Heart right ventricle (tissue), 16 donors: ENCODE measurements at regions not wholly inside any gene's neighbourhood (a gene's known extent, or its start where the extent isn't known, plus 50 kb on each side); places are given as distances from the start of the nearest gene placed in this dataset.

Source experiments
- ATAC-seq, 8 donors: fragments of 200-7000 bp; cut with Tn5 transposase; one replicate each; pipeline ENCODE4 v1.9.1; 2020; ENCODE audit warnings: mild to moderate bottlenecking in 8 of 8, moderate library complexity in 8 of 8, moderate number of reproducible peaks in 1 of 8
- DNase-seq, 2 donors: peaks; one replicate each; pipeline ENCODE4 v3.0.0-alpha.2; 2020
- H3K27ac ChIP-seq, 10 donors: fragments of 200-600 bp; sonication (generic) in 2 of 10; one replicate each; pipeline versions ENCODE4 v1.5.0 to v1.8.0; 2020 to 2022; ENCODE audit warnings: mild to moderate bottlenecking in 3 of 10
- H3K27me3 ChIP-seq, 7 donors: fragments of 200-600 bp; one replicate each; pipeline ENCODE4 v1.8.0; 2021 to 2022; ENCODE audit warnings: mild to moderate bottlenecking in 2 of 7
- H3K36me3 ChIP-seq, 9 donors: fragments of 200-600 bp; sonication (generic) in 1 of 9; one replicate each; pipeline versions ENCODE4 v1.5.0 to v1.8.0; 2020 to 2022; ENCODE audit warnings: mild to moderate bottlenecking in 2 of 9
- H3K4me1 ChIP-seq, 9 donors: fragments of 200-600 bp; sonication (generic) in 1 of 9; one replicate each; pipeline versions ENCODE4 v1.5.0 to v1.8.0; 2020 to 2022; ENCODE audit warnings: mild to moderate bottlenecking in 4 of 9
- H3K4me3 ChIP-seq, 10 donors: fragments of 200-600 bp; sonication (generic) in 2 of 10; one replicate each; pipeline versions ENCODE4 v1.5.0 to v1.8.0; 2020 to 2022; ENCODE audit warnings: mild to moderate bottlenecking in 7 of 10, moderate library complexity in 2 of 10
- H3K9me3 ChIP-seq, 11 donors: fragments of 200-600 bp in 10 of 11; sonication (generic) in 2 of 11; one replicate each; pipeline versions ENCODE4 v1.5.0 to v1.8.0; 2013 to 2022; ENCODE audit warnings: mild to moderate bottlenecking in 2 of 11, control low read depth in 1 of 11, moderate library complexity in 1 of 11
- WGBS, 2 donors: extraction: QIAGEN DNeasy Blood & Tissue Kit; methylation state at CpG; one replicate each; pipeline ENCODE4 v1.1.7; 2013; ENCODE audit warnings: inconsistent platforms in 1 of 2; 5-methylcytosine and 5-hydroxymethylcytosine counted together
- intact Hi-C, 10 donors: fragments of 100-400 bp; cut with DNase I; formaldehyde crosslinking; loops; one replicate each; pipeline versions ENCODE4 v1.11.1 to v1.14.2; 2022
- TF ChIP-seq, protein P1 (sequence below), 9 donors: fragments of 200-600 bp; sonication (generic) in 2 of 9; IDR thresholded peaks; one replicate each; pipeline versions ENCODE4 v1.5.0 to v1.8.0; 2021 to 2022; ENCODE audit warnings: antibody characterized with exemption in 9 of 9, mild to moderate bottlenecking in 5 of 9, moderate library complexity in 1 of 9
- donor health status: Arrhythmogenic right ventricular cardiomyopathy.
- donor health status: ischemic (EF 13 %, LVEDD 7.1; RV severe dilation, severe dysfunction).
- donor health status: healthy with polysubstance abuse.
- donor health status: DM: no; HTN: yes; CAD: no.
- donor health status: DM: no; HTN: no; CAD: no.
- donor health status: ischemic (EF 25% LVEDD 6.9; RV normal size, moderate dysfunction).
- donor health status: ischemic (EF 25% LVEDD 5.7; RV mildly dilated, moderate dysfunction).
- donor health status: healthy.
- donor health status: DM: yes; HTN: yes; CAD: no.
- donor health status: Ischemic cardiomyopathy.
- donor health status: ischemic (EF 35%, LVEDD 5.7; RV mildly dilated, moderate dysfunction).
- donor health status: nonischemic (EF 11% LVEDD 7.7; RV severe dilation, severe dysfunction).
- donor health status: DM: yes; HTN: yes; CAD: no.
- donor health status: PGD.
- donor health status: ischemic (EF 29% LVEDD 5.4; RV normal size, mild dysfunction).
- donor health status: nonischemic (EF 23%, LVEDD 6.1; RV moderate dilation, normal function).

DNA sequence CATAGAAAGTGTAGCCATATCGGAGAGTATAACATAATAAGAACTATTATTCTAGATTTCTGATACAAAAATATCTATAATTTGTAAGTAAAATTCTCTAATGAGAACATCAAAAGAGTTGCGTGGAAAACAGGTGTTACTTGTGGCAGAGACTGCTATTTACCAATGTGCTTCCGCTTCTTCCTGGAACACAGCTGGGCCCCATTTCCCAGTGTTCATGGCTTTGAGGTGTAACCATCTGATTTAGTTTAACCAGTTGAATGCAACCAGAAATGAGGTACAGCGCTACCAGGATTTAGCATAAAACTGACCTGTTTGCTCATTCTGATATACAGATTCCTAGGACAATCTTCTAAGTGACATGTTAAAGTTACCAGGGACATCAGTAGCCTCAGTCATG lies 1055.2 kb downstream of the IGSF11 start:
- TF ChIP-seq, protein P1, sequence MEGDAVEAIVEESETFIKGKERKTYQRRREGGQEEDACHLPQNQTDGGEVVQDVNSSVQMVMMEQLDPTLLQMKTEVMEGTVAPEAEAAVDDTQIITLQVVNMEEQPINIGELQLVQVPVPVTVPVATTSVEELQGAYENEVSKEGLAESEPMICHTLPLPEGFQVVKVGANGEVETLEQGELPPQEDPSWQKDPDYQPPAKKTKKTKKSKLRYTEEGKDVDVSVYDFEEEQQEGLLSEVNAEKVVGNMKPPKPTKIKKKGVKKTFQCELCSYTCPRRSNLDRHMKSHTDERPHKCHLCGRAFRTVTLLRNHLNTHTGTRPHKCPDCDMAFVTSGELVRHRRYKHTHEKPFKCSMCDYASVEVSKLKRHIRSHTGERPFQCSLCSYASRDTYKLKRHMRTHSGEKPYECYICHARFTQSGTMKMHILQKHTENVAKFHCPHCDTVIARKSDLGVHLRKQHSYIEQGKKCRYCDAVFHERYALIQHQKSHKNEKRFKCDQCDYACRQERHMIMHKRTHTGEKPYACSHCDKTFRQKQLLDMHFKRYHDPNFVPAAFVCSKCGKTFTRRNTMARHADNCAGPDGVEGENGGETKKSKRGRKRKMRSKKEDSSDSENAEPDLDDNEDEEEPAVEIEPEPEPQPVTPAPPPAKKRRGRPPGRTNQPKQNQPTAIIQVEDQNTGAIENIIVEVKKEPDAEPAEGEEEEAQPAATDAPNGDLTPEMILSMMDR (IDR thresholded peaks at IDR 0.05), result no peak
- no peaks in the 10 kb centered on the region for H3K36me3 ChIP-seq
- no peak overlapping the region for H3K4me3 ChIP-seq
- intact Hi-C loops, result no loop called here
- ATAC-seq, result no peak
- H3K27me3 ChIP-seq, result peaks cover 0 to 4% (median 0%) of the 10 kb centered on the region in 7 donors
- no peaks in the 10 kb centered on the region for H3K4me1 ChIP-seq
- no peak overlapping the region for H3K27ac ChIP-seq
- H3K9me3 ChIP-seq, result no peaks in the 10 kb centered on the region
- no peak for DNase-seq
- whole genome bisulfite sequencing, 2 donors, result 90 to 95% methylated on average over 4 of the region's 4 CpGs

DNA sequence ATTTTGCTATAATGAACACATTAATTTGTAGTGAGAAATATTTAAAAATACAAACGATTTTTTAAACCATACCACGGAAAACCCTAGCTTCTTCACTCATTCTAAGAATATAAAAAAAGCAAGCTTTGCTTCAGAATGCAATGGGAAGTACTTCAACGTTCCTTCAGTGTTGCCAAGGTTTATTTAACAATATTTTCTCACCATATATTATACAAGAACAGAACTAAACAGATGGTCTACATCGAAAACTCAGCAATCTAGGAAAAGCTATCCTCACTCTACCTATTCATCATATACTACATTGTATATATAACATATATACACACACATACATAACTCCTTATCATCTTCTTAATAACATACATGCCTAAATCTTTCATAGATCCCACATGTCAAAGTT lies 1047.4 kb downstream of the IGSF11 start:
- TF ChIP-seq, protein P1 (IDR thresholded peaks at IDR 0.05), result no peak

DNA sequence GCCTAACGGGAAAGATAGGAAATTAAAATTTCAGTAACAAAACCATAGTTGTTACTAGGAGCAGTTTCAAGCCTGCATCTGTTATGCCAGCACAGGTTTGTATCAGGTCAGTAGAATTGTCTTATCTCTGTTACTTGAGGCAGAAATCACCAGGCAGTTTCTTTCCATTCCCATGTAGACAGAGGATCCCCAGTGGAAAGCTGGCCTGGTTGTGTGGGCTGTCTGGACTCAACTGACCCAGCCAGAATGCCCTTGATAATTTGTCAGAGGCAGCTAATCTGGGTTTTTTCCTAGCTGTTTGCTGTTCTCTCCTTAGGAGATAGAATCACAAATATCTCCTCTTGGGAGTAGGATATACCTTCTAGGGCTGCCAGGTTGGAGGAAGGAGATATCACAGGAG lies 1044.7 kb downstream of the IGSF11 start:
- H3K4me3 ChIP-seq, result no peak overlapping the region
- no peak overlapping the region for H3K27ac ChIP-seq
- H3K27me3 ChIP-seq, result peaks cover 0 to 17% (median 6%) of the 10 kb centered on the region in 7 donors
- ATAC-seq (no peak), DNase-seq (no peak)
- no peaks in the 10 kb centered on the region for H3K36me3 ChIP-seq
- intact Hi-C loops, result loop anchor here in 1 of 10 donors (10.0 kb wide), 1 partner anchor 1215 kb away; no protein-coding TSS in a partner anchor
- TF ChIP-seq, protein P1 (IDR thresholded peaks at IDR 0.05), result no peak
- no peaks in the 10 kb centered on the region for H3K9me3 ChIP-seq
- WGBS, 2 donors, result 83 to 90% methylated on average over 1 of the region's 1 CpG
- H3K4me1 ChIP-seq, result no peaks in the 10 kb centered on the region

More for the DNA sequence above, 1047.4 kb downstream of the IGSF11 start:
- Histone ChIP-seq H3K4me3 (no peak overlapping the region), H3K27me3 (peaks cover 0 to 4% (median 0%) of the 10 kb centered on the region in 7 donors), H3K36me3 (no peaks in the 10 kb centered on the region), H3K27ac (no peak overlapping the region), H3K4me1 (no peaks in the 10 kb centered on the region), H3K9me3 (no peaks in the 10 kb centered on the region)
- 66 to 71% methylated on average over 4 of the region's 4 CpGs for WGBS, 2 donors
- DNase-seq (no peak), ATAC-seq (no peak)
- intact Hi-C loops, result no loop called here

DNA sequence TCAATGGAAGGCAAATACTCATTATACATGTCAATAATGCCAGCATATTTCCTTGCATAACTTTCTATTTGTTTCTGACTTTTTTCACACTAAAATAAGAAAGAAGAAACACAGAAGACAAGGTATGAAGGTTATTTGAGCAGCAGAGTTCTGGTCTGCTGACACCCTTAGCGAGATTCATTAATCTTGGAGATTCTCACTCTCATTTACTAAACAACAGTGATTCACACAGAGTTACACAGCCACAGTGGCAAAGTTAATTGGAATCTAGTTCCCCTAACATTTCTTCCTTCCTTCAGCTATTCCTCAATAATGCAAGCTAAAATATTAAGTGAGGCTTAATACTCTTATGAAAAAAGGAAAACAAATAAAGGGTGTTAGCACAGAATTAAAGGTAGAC lies 1044.0 kb downstream of the IGSF11 start:
- Histone ChIP-seq H3K36me3 (no peaks in the 10 kb centered on the region), H3K27ac (no peak overlapping the region), H3K4me1 (no peaks in the 10 kb centered on the region), H3K27me3 (peaks cover 0 to 23% (median 12%) of the 10 kb centered on the region in 7 donors), H3K9me3 (no peaks in the 10 kb centered on the region), H3K4me3 (no peak overlapping the region)
- ATAC-seq (no peak), DNase-seq (no peak)
- TF ChIP-seq, protein P1 (IDR thresholded peaks at IDR 0.05), result no peak
- WGBS, 2 donors, result 83 to 89% methylated on average over 1 of the region's 1 CpG
- intact Hi-C loops, result loop anchor here in 1 of 10 donors (10.0 kb wide), 1 partner anchor 1216 kb away; no protein-coding TSS in a partner anchor
